ENCODE measurements at regions not wholly inside any gene's neighbourhood (a gene's known extent, or its start where the extent isn't known, plus 50 kb on each side); places are given as distances from the start of the nearest gene placed in this dataset.

GRCh38 chr6:71529026-71529425 lies 240.4 kb downstream of the OGFRL1 start:
- no peak for TF ChIP-seq POLR2A (IDR thresholded peaks at IDR 0.05)
- TF ChIP-seq CTCF (IDR thresholded peaks at IDR 0.05): no peak
